Prostate gland (tissue), 2 donors: ENCODE measurements at regions not wholly inside any gene's neighbourhood (a gene's known extent, or its start where the extent isn't known, plus 50 kb on each side); places are given as distances from the start of the nearest gene placed in this dataset.

ENCODE experiments used
- DNase-seq: peaks from one replicate; pipeline ENCODE4 v3.0.0-alpha.2; 2019; ENCODE audit warnings: low spot score
- H3K27ac ChIP-seq, 2 donors: fragments of 200-600 bp; sonication (generic); 2 replicates each; pipeline ENCODE4 v1.5.1; 2017 to 2019
- H3K27me3 ChIP-seq: fragments of 200-600 bp; sonication (generic); replicated peaks from 2 replicates; pipeline ENCODE4 v1.5.1; 2019; ENCODE audit not compliant: insufficient read depth
- H3K36me3 ChIP-seq, 2 donors: fragments of 200-600 bp; sonication (generic); 1 replicate in 1 of 2; 2 replicates in 1 of 2; pipeline versions ENCODE4 v1.5.1 to v1.8.1; 2017 to 2019
- H3K4me1 ChIP-seq: fragments of 200-600 bp; sonication (generic); replicated peaks from 2 replicates; pipeline ENCODE4 v1.5.1; 2019
- H3K4me3 ChIP-seq, 2 donors: fragments of 200-600 bp; sonication (generic); 2 replicates each; pipeline ENCODE4 v1.5.1; 2017 to 2019
- H3K9me3 ChIP-seq: fragments of 200-600 bp; sonication (generic); 2 replicates; pipeline ENCODE4 v1.5.1; 2017
- POLR2A ChIP-seq: fragments of 450-650 bp; IDR thresholded peaks from one replicate; pipeline ENCODE4 v1.6.1; 2016; ENCODE audit warnings: antibody characterized with exemption, mild to moderate bottlenecking
- POLR2AphosphoS5 ChIP-seq: sonication (generic); formaldehyde crosslinking; IDR thresholded peaks from one replicate; pipeline ENCODE4 v1.6.1; 2017; ENCODE audit warnings: antibody characterized with exemption
- WGBS: methylation state at CpG from one replicate; pipeline ENCODE4 v1.1.5; 2018; 5-methylcytosine and 5-hydroxymethylcytosine counted together
- intact Hi-C: fragments of 100-400 bp; cut with DNase I; formaldehyde crosslinking; loops from one replicate; pipeline ENCODE4 v1.14.2; 2022
- TF ChIP-seq, protein P1 (sequence below), 4 experiments: fragments of 200-600 bp in 2 of 4; fragments of 450-650 bp in 2 of 4; sonication (generic) in 2 of 4; IDR thresholded peaks; 1 replicate in 3 of 4; 2 replicates in 1 of 4; pipeline ENCODE4 v1.5.1; 2016 to 2019; ENCODE audit warnings: antibody characterized with exemption in 4 of 4, mild to moderate bottlenecking in 2 of 4, moderate library complexity in 2 of 4

- intact Hi-C loops: no loop called here
- Histone ChIP-seq H3K4me1 (no peaks in the 10 kb centered on the region), H3K36me3 (no peaks in the 10 kb centered on the region), H3K4me3 (no peak overlapping the region), H3K27me3 (no peaks in the 10 kb centered on the region), H3K27ac (peak overlapping the region; percentile 13 to 58), H3K9me3 (no peaks in the 10 kb centered on the region)
- TF ChIP-seq, protein P1, sequence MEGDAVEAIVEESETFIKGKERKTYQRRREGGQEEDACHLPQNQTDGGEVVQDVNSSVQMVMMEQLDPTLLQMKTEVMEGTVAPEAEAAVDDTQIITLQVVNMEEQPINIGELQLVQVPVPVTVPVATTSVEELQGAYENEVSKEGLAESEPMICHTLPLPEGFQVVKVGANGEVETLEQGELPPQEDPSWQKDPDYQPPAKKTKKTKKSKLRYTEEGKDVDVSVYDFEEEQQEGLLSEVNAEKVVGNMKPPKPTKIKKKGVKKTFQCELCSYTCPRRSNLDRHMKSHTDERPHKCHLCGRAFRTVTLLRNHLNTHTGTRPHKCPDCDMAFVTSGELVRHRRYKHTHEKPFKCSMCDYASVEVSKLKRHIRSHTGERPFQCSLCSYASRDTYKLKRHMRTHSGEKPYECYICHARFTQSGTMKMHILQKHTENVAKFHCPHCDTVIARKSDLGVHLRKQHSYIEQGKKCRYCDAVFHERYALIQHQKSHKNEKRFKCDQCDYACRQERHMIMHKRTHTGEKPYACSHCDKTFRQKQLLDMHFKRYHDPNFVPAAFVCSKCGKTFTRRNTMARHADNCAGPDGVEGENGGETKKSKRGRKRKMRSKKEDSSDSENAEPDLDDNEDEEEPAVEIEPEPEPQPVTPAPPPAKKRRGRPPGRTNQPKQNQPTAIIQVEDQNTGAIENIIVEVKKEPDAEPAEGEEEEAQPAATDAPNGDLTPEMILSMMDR (IDR thresholded peaks at IDR 0.05): no peak
- no peak for TF ChIP-seq POLR2A
- no peak for TF ChIP-seq POLR2AphosphoS5
- no peak for DNase-seq
- 62% methylated on average over 5 of the region's 5 CpGs for WGBS
Observed at GRCh38 chr10:29950391-29950790, 109.0 kb downstream of the JCAD start.

- WGBS: 43% methylated on average over 5 of the region's 5 CpGs
- intact Hi-C loops: no loop called here
- peak overlapping the region; percentile 74 to 77 for H3K27ac ChIP-seq
Observed at GRCh38 chr10:29949411-29950011, 109.9 kb downstream of the JCAD start.

GRCh38 chr10:29948881-29949355, 110.5 kb downstream of the JCAD start:
- intact Hi-C loops: no loop called here

More at GRCh38 chr10:29949411-29950011, 109.9 kb downstream of the JCAD start:
- H3K9me3 ChIP-seq: no peaks in the 10 kb centered on the region
- H3K36me3 ChIP-seq: no peaks in the 10 kb centered on the region
- H3K4me3 ChIP-seq: no peak overlapping the region
- TF ChIP-seq POLR2A: no peak
- TF ChIP-seq, protein P1 (IDR thresholded peaks at IDR 0.05): no peak
- TF ChIP-seq POLR2AphosphoS5: peak; percentile 44
- H3K27me3 ChIP-seq: no peaks in the 10 kb centered on the region
- DNase-seq: no peak
- H3K4me1 ChIP-seq: no peaks in the 10 kb centered on the region

GRCh38 chr10:29947701-29948060, 111.7 kb downstream of the JCAD start:
- H3K27ac ChIP-seq: peak overlapping the region; percentile 74 to 77
- no peaks in the 10 kb centered on the region for H3K9me3 ChIP-seq
- no peaks in the 10 kb centered on the region for H3K4me1 ChIP-seq
- H3K36me3 ChIP-seq: no peaks in the 10 kb centered on the region
- intact Hi-C loops: no loop called here
- H3K27me3 ChIP-seq: no peaks in the 10 kb centered on the region
- WGBS: 83% methylated on average over 2 of the region's 2 CpGs
- DNase-seq: no peak
- H3K4me3 ChIP-seq: no peak overlapping the region
- no peak for TF ChIP-seq POLR2A
- TF ChIP-seq POLR2AphosphoS5: no peak
- TF ChIP-seq, protein P1 (IDR thresholded peaks at IDR 0.05): no peak

More at GRCh38 chr10:29948881-29949355, 110.5 kb downstream of the JCAD start:
- Histone ChIP-seq H3K36me3 (no peaks in the 10 kb centered on the region), H3K9me3 (no peaks in the 10 kb centered on the region), H3K4me1 (no peaks in the 10 kb centered on the region), H3K4me3 (no peak overlapping the region), H3K27ac (peak overlapping the region; percentile 74 to 77), H3K27me3 (no peaks in the 10 kb centered on the region)
- TF ChIP-seq, protein P1 (IDR thresholded peaks at IDR 0.05): no peak
- peak; percentile 67 for TF ChIP-seq POLR2AphosphoS5
- 51% methylated on average over 9 of the region's 9 CpGs for WGBS
- DNase-seq: peak; percentile 63
